ENCODE measurements at regions not wholly inside any gene's neighbourhood (a gene's known extent, or its start where the extent isn't known, plus 50 kb on each side); places are given as distances from the start of the nearest gene placed in this dataset.
"Not testable (repeated sequence)": the region's sequence is repeated elsewhere in the genome, so short reads cannot be mapped to it uniquely, and the experiment has no call there.

DNA sequence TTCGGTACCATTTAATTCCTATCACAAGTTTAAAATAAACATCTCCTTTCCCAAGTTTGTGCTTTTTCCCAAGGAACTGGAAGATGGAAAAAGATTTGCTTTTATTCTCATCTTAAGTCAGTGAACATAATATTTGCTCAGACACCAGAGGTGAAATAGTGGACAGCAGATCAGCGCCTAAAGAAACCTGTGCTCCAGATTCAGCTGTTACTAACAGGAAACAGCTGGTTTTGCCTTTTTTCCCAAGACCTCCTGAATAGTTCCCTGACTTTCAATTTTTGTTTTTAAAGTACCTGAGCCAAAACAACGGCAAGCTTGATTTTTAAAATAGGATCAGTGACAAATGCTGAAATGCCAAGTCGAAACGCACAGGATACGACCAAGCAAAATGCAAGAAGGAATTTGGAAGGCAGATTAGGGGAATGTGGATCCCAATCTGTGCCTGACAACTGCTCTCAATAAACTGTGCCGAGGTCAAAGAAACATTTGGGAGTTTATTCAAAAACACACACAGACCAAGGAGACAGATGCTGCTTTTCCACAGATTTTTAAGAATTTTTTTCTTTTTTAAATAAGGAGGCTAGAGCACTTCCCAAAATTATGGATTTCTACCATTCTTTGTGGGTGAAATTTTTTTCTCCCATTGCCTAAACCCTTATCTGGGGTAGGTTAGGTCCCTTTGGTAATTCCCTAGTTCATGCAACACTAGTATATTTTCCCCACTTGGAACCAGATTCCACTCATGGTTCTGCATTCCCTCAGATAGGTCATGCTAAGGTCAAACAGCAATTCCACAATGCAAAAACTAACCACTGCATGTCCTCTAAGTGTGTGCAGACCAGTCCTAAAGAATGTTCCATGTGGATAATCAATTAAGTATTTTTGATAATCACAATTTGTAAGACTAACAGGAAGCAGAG lies 121.5 kb upstream of the PDE1A start:
- H3K4me1 ChIP-seq (ENCODE audit: control insufficient read depth in 2 of 2, insufficient read depth in 1 of 2, low read depth in 1 of 2, low read length in 2 of 2): peaks cover 5 to 8% of the 10 kb centered on the region in 2 donors
- H2AK5ac ChIP-seq (ENCODE audit: low read depth, low read length): no peak overlapping the region
- H3K27ac ChIP-seq (replicated peaks; ENCODE audit: low read length): no peak overlapping the region
- WGBS, 2 donors (ENCODE audit: extremely low coverage in 2 of 2, insufficient read length in 2 of 2, insufficient replicate concordance in 1 of 2): no CpG with 5 or more reads among the region's 7 CpGs
- no peak overlapping the region for H2BK15ac ChIP-seq (ENCODE audit: low read length)
- no peak overlapping the region for H3K4me2 ChIP-seq (ENCODE audit: insufficient read depth, low read length, poor library complexity, severe bottlenecking)
- H3K4ac ChIP-seq (ENCODE audit: low read length): no peak overlapping the region
- peak overlapping the region; percentile 75 for H2AFZ ChIP-seq (ENCODE audit: low read length)
- no peak overlapping the region for H3K9ac ChIP-seq (ENCODE audit: low read depth, low read length, poor library complexity)
- H3K18ac ChIP-seq (ENCODE audit: low read length): no peak overlapping the region
- no peak overlapping the region for H4K8ac ChIP-seq (ENCODE audit: low read depth, low read length)
- no peaks in the 10 kb centered on the region for H3K79me1 ChIP-seq (ENCODE audit: low read depth, low read length)
- no peak for DNase-seq (ENCODE audit: low spot score)
- H2BK12ac ChIP-seq (ENCODE audit: low read length): no peak overlapping the region
- no peak overlapping the region for H2BK120ac ChIP-seq (ENCODE audit: low read depth, low read length)
- no peaks in the 10 kb centered on the region for H3K27me3 ChIP-seq (ENCODE audit: control insufficient read depth in 3 of 3, insufficient read depth in 3 of 3, low read depth in 1 of 3, low read length in 3 of 3)
- no peaks in the 10 kb centered on the region for H3K36me3 ChIP-seq (replicated peaks in 1 of 2; ENCODE audit: control insufficient read depth in 2 of 2, insufficient read depth in 2 of 2, low read length in 2 of 2)
- no peak overlapping the region for H4K91ac ChIP-seq (ENCODE audit: low read depth, low read length, poor library complexity)
- H3K4me3 ChIP-seq (ENCODE audit: low read length in 2 of 2): no peak overlapping the region
- no peak overlapping the region for H3K23ac ChIP-seq (ENCODE audit: low read depth, low read length, poor library complexity)
- no peak overlapping the region for H2BK5ac ChIP-seq (ENCODE audit: low read length)
- H3K14ac ChIP-seq (ENCODE audit: low read length): no peak overlapping the region
- no peaks in the 10 kb centered on the region for H3K9me3 ChIP-seq (replicated peaks in 1 of 2; ENCODE audit: control insufficient read depth in 2 of 2, insufficient read depth in 1 of 2, low read depth in 1 of 2, low read length in 2 of 2)

DNA sequence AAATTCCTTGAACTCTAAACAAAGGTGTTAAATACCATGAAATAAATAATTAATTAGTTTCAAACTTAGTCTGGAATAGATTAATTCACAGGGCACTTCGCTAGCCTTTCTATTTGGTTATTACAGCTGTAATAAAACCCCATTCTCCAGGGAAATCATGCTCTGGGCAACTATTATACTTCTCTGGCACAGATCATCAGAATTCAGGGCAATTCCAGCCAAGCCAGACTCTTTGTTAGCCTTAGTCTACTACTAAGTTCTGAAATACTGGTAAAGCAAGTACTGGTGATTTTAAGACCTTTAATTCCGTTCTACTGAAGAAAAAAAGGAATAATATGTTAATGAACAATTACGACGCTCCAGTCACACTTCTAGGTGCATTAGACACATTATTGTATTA lies 123.4 kb upstream of the PDE1A start:
- no peak overlapping the region for H4K91ac ChIP-seq (ENCODE audit: low read depth, low read length, poor library complexity)
- H3K36me3 ChIP-seq (replicated peaks in 1 of 2; ENCODE audit: control insufficient read depth in 2 of 2, insufficient read depth in 2 of 2, low read length in 2 of 2): no peaks in the 10 kb centered on the region
- no peak overlapping the region for H3K9ac ChIP-seq (ENCODE audit: low read depth, low read length, poor library complexity)
- H3K14ac ChIP-seq (ENCODE audit: low read length): no peak overlapping the region
- H3K4me3 ChIP-seq (ENCODE audit: low read length in 2 of 2): no peak overlapping the region
- H4K8ac ChIP-seq (ENCODE audit: low read depth, low read length): no peak overlapping the region
- H3K4me2 ChIP-seq (ENCODE audit: insufficient read depth, low read length, poor library complexity, severe bottlenecking): no peak overlapping the region
- no peak overlapping the region for H3K23ac ChIP-seq (ENCODE audit: low read depth, low read length, poor library complexity)
- no peaks in the 10 kb centered on the region for H3K79me1 ChIP-seq (ENCODE audit: low read depth, low read length)
- H3K4ac ChIP-seq (ENCODE audit: low read length): no peak overlapping the region
- no peak overlapping the region for H3K18ac ChIP-seq (ENCODE audit: low read length)
- H3K27ac ChIP-seq (replicated peaks; ENCODE audit: low read length): no peak overlapping the region
- no peak overlapping the region for H2BK5ac ChIP-seq (ENCODE audit: low read length)
- H2AK5ac ChIP-seq (ENCODE audit: low read depth, low read length): no peak overlapping the region
- no peak overlapping the region for H2BK12ac ChIP-seq (ENCODE audit: low read length)
- no CpG with 5 or more reads among the region's 4 CpGs for WGBS, 2 donors (ENCODE audit: extremely low coverage in 2 of 2, insufficient read length in 2 of 2, insufficient replicate concordance in 1 of 2)
- H3K27me3 ChIP-seq (ENCODE audit: control insufficient read depth in 3 of 3, insufficient read depth in 3 of 3, low read depth in 1 of 3, low read length in 3 of 3): no peaks in the 10 kb centered on the region
- no peaks in the 10 kb centered on the region for H3K9me3 ChIP-seq (replicated peaks in 1 of 2; ENCODE audit: control insufficient read depth in 2 of 2, insufficient read depth in 1 of 2, low read depth in 1 of 2, low read length in 2 of 2)
- H2BK15ac ChIP-seq (ENCODE audit: low read length): no peak overlapping the region
- DNase-seq (ENCODE audit: low spot score): no peak
- H2BK120ac ChIP-seq (ENCODE audit: low read depth, low read length): no peak overlapping the region
- H3K4me1 ChIP-seq (ENCODE audit: control insufficient read depth in 2 of 2, insufficient read depth in 1 of 2, low read depth in 1 of 2, low read length in 2 of 2): peaks cover 5 to 8% of the 10 kb centered on the region in 2 donors
- no peak overlapping the region for H2AFZ ChIP-seq (ENCODE audit: low read length)

DNA sequence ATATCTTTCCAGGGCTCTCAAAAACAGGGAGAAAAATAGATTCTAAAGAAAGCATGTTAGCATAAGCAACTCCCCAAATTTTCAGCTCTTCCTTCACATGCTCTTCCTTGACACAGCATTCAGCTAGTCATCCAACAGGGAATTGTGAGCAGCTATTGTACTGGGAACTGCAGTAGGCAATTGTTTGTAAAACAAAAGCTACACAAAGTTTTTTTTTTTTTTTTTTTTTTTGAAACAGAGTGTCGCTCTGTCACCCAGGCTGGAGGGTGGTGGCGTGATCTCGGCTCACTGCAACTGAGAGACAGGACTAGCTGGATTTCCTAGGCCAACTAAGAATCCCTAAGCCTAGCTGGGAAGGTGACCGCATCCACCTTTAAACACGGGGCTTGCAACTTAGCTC lies 125.4 kb upstream of the PDE1A start:
- H3K36me3 ChIP-seq (replicated peaks in 1 of 2; ENCODE audit: control insufficient read depth in 2 of 2, insufficient read depth in 2 of 2, low read length in 2 of 2): not testable (repeated sequence)
- no CpG with 5 or more reads among the region's 5 CpGs for WGBS, 2 donors (ENCODE audit: extremely low coverage in 2 of 2, insufficient read length in 2 of 2, insufficient replicate concordance in 1 of 2)

DNA sequence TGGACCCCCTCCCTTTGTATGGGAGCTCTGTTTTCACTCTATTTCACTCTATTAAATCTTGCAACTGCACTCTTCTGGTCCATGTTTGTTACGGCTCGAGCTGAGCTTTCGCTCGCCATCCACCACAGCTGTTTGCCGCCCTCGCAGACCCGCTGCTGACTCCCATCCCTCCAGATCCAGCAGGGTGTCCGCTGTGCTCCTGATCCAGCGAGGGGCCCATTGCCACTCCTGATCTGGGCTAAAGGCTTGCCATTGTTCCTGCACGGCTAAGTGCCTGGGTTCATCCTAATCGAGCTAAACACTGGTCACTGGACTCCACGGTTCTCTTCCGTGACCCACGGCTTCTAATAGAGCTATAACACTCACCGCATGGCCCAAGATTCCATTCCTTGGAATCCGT lies 125.9 kb upstream of the PDE1A start:
- no CpG with 5 or more reads among the region's 16 CpGs for WGBS, 2 donors (ENCODE audit: extremely low coverage in 2 of 2, insufficient read length in 2 of 2, insufficient replicate concordance in 1 of 2)
- not testable (repeated sequence) for H3K27me3 ChIP-seq (ENCODE audit: control insufficient read depth in 3 of 3, insufficient read depth in 3 of 3, low read depth in 1 of 3, low read length in 3 of 3); H2BK5ac ChIP-seq (ENCODE audit: low read length); H3K9ac ChIP-seq (ENCODE audit: low read depth, low read length, poor library complexity); H2BK120ac ChIP-seq (ENCODE audit: low read depth, low read length); H3K4ac ChIP-seq (ENCODE audit: low read length); H3K9me3 ChIP-seq (replicated peaks in 1 of 2; ENCODE audit: control insufficient read depth in 2 of 2, insufficient read depth in 1 of 2, low read depth in 1 of 2, low read length in 2 of 2); H4K91ac ChIP-seq (ENCODE audit: low read depth, low read length, poor library complexity); H3K23ac ChIP-seq (ENCODE audit: low read depth, low read length, poor library complexity); H3K79me1 ChIP-seq (ENCODE audit: low read depth, low read length); H3K27ac ChIP-seq (replicated peaks; ENCODE audit: low read length); H3K4me2 ChIP-seq (ENCODE audit: insufficient read depth, low read length, poor library complexity, severe bottlenecking); H3K4me3 ChIP-seq (ENCODE audit: low read length in 2 of 2); H3K36me3 ChIP-seq (replicated peaks in 1 of 2; ENCODE audit: control insufficient read depth in 2 of 2, insufficient read depth in 2 of 2, low read length in 2 of 2); DNase-seq (ENCODE audit: low spot score); H2BK15ac ChIP-seq (ENCODE audit: low read length); H2AFZ ChIP-seq (ENCODE audit: low read length); H3K14ac ChIP-seq (ENCODE audit: low read length); H4K8ac ChIP-seq (ENCODE audit: low read depth, low read length); H2BK12ac ChIP-seq (ENCODE audit: low read length); H2AK5ac ChIP-seq (ENCODE audit: low read depth, low read length); H3K4me1 ChIP-seq (ENCODE audit: control insufficient read depth in 2 of 2, insufficient read depth in 1 of 2, low read depth in 1 of 2, low read length in 2 of 2)
- H3K18ac ChIP-seq (ENCODE audit: low read length): peak overlapping the region; percentile 71

More for the DNA sequence above, 125.4 kb upstream of the PDE1A start:
- H2AFZ ChIP-seq (ENCODE audit: low read length); H2BK12ac ChIP-seq (ENCODE audit: low read length); H4K8ac ChIP-seq (ENCODE audit: low read depth, low read length); H3K27ac ChIP-seq (replicated peaks; ENCODE audit: low read length); H3K4me1 ChIP-seq (ENCODE audit: control insufficient read depth in 2 of 2, insufficient read depth in 1 of 2, low read depth in 1 of 2, low read length in 2 of 2); DNase-seq (ENCODE audit: low spot score); H2BK5ac ChIP-seq (ENCODE audit: low read length); H3K4me2 ChIP-seq (ENCODE audit: insufficient read depth, low read length, poor library complexity, severe bottlenecking); H2AK5ac ChIP-seq (ENCODE audit: low read depth, low read length); H3K14ac ChIP-seq (ENCODE audit: low read length); H2BK15ac ChIP-seq (ENCODE audit: low read length); H3K79me1 ChIP-seq (ENCODE audit: low read depth, low read length); H3K27me3 ChIP-seq (ENCODE audit: control insufficient read depth in 3 of 3, insufficient read depth in 3 of 3, low read depth in 1 of 3, low read length in 3 of 3); H3K9ac ChIP-seq (ENCODE audit: low read depth, low read length, poor library complexity); H2BK120ac ChIP-seq (ENCODE audit: low read depth, low read length); H3K23ac ChIP-seq (ENCODE audit: low read depth, low read length, poor library complexity); H4K91ac ChIP-seq (ENCODE audit: low read depth, low read length, poor library complexity); H3K18ac ChIP-seq (ENCODE audit: low read length); H3K4ac ChIP-seq (ENCODE audit: low read length); H3K9me3 ChIP-seq (replicated peaks in 1 of 2; ENCODE audit: control insufficient read depth in 2 of 2, insufficient read depth in 1 of 2, low read depth in 1 of 2, low read length in 2 of 2); H3K4me3 ChIP-seq (ENCODE audit: low read length in 2 of 2): not testable (repeated sequence)

Measured in neuronal stem cell (in vitro differentiated cells).